KOPT-K1 (cell line): ENCODE measurements at regions not wholly inside any gene's neighbourhood (a gene's known extent, or its start where the extent isn't known, plus 50 kb on each side); places are given as distances from the start of the nearest gene placed in this dataset.
"Not testable (repeated sequence)": the region's sequence is repeated elsewhere in the genome, so short reads cannot be mapped to it uniquely, and the experiment has no call there.

Experiments
- H3K27ac ChIP-seq: fragments of 200-600 bp; sonication (generic); 2 replicates; pipeline ENCODE4 v1.5.1; 2016; ENCODE audit warnings: antibody characterized with exemption, mild to moderate bottlenecking, low read depth, low read length; ENCODE audit not compliant: poor library complexity, severe bottlenecking
- H3K36me3 ChIP-seq: fragments of 200-600 bp; sonication (generic); 2 replicates; pipeline ENCODE4 v1.5.1; 2017; ENCODE audit warnings: antibody characterized with exemption, mild to moderate bottlenecking, low read length, moderate library complexity; ENCODE audit not compliant: insufficient read depth
- H3K9me3 ChIP-seq: fragments of 200-600 bp; sonication (generic); 2 replicates; pipeline ENCODE4 v1.5.1; 2017; ENCODE audit warnings: antibody characterized with exemption, low read length, mild to moderate bottlenecking; ENCODE audit not compliant: insufficient read depth, poor library complexity, severe bottlenecking

DNA sequence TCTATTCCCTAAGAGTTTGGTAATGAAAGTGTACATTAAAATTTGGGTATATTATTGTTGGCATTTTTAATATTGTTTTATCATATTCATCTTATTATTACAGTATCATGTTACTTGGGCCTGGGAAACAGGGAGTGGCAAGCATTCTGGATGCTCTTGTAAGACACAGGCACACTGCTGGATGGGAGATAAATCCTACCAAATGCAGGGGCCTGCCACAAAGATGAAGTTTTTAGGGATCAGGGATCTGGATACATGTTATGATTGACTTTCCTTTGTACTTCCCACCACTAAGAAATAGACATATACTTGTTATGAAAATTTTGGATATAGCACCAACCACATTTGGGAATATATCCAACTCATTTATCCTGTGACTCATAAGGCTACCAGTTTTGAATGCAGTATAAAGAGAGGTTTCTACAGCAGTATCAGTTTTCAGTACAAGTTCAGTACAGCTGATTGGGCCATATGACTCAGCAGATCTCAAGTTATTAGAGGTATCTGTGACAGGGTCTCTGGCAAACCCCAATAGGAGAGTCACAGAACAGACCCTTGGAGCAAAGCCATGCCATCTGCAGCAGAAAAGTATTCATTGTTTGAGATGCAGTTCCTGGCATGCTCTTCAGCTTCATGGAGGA lies 360.1 kb downstream of the DMAC1 start:
- Histone ChIP-seq H3K36me3 (no peaks in the 10 kb centered on the region), H3K27ac (no peak overlapping the region), H3K9me3 (no peaks in the 10 kb centered on the region)

DNA sequence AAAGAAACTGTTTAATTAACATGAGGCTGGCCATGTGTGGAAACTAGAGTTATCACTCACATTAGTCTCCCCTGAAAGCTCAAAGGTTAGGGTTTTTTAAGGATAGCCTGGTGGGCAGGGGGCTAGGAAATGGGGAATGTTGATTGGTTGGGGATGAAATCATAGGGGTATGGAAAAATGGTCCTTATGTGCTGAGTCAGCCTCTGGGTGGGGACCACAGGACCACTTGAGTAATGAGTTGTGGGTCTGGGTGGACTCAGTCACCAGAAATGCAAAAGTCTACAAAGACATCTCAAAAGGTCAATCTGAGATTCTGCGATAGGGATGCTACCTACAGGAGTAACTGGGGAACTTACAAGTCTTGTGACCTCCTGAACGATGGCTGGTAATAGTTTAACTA lies 362.8 kb downstream of the DMAC1 start:
- Histone ChIP-seq H3K27ac (no peak overlapping the region), H3K36me3 (no peaks in the 10 kb centered on the region), H3K9me3 (peaks cover 4% of the 10 kb centered on the region)

DNA sequence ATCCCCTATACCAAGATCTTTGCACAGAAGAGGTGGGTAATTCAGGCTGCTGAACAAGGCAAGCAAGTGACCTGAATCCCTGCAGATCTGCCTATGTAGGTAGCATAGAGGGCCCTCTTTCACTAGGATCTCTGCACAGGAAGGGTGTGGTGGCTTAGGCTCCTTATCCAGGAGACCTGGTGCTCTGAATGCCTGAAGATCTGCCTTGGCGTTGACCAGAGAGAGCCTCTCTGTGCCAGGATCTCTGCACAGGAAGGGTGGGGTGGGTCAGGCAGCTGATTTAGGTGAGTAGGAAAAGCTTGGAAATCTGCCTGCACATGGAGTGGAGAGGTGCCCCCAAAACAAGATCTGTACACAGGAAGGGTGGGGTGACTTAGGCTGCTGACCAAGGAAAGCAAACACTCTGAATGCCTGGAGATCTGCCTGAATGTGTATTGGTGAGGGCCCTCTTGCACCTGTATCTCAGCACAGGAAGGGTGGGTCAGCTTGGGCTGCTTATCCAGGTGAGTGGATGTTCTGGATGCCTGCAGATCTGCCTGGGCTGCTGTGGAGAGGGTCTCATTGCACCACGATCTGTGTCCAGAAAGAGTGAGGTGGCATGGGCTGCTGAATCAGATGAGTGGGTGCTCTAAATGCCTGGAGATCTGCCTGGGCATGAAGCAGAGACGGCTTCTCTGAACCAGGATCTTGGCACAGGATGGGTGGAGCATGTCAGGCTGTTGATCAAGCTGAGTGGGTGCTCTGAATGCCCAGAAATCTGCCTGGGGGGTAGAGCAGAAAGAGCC lies 365.9 kb downstream of the DMAC1 start:
- no peak overlapping the region for H3K27ac ChIP-seq
- H3K36me3 ChIP-seq, result no peaks in the 10 kb centered on the region
- H3K9me3 ChIP-seq, result peaks cover 8% of the 10 kb centered on the region

DNA sequence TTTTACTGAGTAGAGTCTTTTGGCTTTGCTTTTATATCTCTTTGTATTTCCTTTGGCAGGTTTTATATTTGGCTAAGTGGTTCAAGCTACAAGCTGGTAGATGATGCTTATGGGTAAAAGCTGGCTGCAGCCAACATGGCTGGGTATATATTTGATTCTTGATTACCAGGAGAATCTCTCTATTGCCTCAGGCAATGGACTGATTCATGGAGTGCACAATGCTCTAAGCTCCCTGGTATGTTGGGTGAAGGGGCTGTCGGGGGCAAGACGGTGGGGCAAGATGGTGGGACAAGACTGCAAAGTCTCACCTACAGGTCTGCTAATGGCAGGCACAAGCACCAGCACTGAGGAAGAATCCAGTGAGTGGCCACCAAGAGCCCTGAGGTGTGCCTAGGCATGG lies 366.6 kb downstream of the DMAC1 start:
- H3K27ac ChIP-seq, result no peak overlapping the region
- H3K36me3 ChIP-seq, result no peaks in the 10 kb centered on the region
- H3K9me3 ChIP-seq, result peaks cover 8% of the 10 kb centered on the region

DNA sequence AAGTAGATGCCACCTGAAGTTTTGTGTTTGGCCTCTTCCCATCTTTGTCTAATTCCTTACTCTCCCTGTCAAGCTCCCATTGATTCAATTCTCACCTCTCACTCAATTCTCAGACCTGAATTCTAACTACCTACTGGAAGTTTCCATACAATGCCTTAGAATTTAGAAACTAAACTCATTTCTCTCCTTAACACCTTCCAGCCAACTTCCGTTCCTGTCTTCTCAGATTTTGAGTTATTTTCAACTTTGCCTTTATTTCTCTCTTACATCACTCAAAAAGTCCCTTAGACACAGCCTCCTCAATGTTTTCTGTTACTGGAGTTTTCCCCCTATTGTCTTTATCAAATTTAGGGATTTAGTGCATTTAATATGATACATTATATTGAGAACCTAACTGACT lies 382.2 kb downstream of the DMAC1 start:
- H3K27ac ChIP-seq, H3K36me3 ChIP-seq, H3K9me3 ChIP-seq: not testable (repeated sequence)

DNA sequence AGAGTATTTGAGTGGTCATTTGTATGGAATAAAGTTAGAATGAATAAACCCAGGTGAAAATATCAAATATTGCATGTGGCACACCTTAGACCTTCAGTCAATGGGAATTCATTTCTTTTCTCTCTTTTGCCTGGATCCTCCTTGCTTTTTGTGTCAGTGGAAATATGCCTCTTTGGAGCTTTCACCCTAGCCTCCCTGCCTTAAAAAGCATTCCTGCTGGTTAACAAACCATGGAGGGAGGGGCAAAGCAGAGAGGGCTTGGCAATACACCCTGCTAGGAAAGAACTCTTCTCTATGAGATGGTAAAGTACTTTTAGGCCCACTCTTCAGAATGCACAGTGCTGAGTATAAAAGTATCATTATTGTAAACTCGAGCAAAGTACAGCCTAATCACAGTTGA lies 383.7 kb downstream of the DMAC1 start:
- H3K9me3 ChIP-seq, result no peaks in the 10 kb centered on the region
- no peaks in the 10 kb centered on the region for H3K36me3 ChIP-seq
- H3K27ac ChIP-seq, result no peak overlapping the region

DNA sequence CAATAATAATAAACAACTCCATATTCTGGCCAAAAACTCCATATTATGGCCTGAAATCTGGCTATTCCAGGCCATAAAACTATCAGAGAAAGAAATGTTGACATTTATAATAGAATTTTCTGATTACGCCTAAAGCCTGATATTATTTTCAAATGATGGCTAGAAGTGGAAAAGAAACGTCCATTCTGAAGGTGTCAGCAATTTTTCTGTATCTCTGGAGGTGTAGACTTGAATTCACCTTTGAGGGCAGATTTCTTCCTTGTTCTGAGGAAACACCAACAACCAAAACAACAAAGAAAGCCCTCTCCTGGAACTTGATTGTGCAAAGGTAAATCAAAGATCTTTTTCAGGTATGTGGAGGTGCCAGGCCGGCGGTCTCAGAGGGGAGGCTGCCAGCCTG lies 390.7 kb downstream of the DMAC1 start:
- H3K27ac ChIP-seq, result no peak overlapping the region
- no peaks in the 10 kb centered on the region for H3K36me3 ChIP-seq
- no peaks in the 10 kb centered on the region for H3K9me3 ChIP-seq

DNA sequence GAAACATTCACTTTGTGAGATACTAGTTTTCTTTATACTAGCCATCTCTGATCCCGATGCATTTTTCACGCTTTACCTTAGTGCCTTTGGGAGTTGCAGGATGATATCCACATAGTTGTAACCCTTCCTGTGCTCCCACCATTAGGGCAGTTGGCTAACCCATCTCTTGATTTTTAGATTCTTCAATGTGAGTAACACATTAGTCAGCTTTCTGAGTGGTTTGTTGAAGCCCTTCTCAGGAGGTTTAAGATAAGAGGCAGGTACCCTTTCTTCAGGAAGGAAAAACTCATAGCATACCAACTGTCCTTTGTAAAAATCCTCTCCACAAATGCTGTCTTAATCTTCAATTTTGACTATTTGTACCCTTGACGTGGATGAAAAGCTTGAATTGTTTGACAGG lies 392.3 kb downstream of the DMAC1 start:
- Histone ChIP-seq H3K27ac (no peak overlapping the region), H3K36me3 (no peaks in the 10 kb centered on the region), H3K9me3 (no peaks in the 10 kb centered on the region)

DNA sequence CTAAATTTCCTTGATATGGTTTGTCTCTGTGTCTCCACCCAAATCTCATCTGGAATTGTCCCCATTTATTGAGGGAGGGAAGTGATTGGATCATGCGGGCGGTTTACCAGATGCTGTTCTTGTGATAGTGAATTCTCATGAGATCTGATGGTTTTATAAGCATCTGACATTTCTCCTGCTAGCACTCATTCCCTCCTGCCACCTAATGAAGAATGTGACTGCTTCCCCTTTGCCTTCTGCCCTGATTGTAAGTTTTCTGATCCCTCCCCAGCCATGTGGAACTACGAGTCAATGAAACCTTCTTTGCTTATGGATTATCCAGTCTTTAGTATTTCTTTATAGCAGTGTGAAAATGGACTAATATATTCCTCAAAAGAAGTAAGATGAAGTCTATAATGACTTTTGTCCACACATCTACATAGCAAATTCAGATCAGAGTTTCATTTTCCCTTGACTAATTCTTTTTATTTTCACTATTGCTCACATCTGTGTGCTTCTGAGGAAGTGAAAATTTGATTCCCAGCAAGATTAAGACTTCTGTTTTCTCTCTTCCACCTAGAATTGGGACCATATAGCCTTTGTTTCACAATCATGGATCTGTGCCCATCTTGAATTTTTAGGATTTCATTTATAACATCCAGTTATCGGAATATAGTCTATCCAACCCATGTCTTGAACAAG lies 393.5 kb downstream of the DMAC1 start:
- Histone ChIP-seq H3K9me3 (no peaks in the 10 kb centered on the region), H3K27ac (no peak overlapping the region), H3K36me3 (no peaks in the 10 kb centered on the region)

DNA sequence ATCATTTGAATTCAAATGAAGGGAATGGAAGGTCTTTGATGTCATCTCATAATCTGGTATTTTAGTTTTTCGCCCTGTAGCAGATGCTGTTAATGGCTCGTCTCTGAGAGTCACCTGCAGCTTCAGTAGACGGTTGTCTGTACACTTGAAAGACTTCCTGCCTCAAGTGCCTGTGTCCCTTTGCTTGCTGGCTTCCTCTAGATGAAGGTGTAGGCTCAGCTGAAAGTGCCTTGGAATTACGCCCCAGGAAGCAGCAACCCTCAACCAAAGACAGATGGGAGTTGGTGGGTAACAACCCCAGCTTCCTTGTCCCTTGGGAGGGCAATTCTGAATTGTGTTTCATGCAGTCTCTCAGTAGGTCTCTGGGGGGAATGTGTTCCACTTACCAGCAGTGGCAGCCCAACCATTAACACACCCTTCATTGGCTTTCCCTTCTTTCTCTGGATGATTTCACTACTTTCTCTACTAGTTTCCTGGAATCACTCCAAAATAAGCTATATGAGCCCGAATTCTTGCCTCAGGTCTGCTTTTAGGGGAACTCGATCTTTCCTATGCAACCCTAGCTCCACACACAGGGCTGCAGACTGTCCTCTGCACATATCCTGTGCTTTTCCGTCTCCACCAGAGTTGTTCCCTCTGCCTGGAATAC lies 395.6 kb downstream of the DMAC1 start:
- H3K9me3 ChIP-seq, result no peaks in the 10 kb centered on the region
- H3K36me3 ChIP-seq, result no peaks in the 10 kb centered on the region
- H3K27ac ChIP-seq, result no peak overlapping the region

DNA sequence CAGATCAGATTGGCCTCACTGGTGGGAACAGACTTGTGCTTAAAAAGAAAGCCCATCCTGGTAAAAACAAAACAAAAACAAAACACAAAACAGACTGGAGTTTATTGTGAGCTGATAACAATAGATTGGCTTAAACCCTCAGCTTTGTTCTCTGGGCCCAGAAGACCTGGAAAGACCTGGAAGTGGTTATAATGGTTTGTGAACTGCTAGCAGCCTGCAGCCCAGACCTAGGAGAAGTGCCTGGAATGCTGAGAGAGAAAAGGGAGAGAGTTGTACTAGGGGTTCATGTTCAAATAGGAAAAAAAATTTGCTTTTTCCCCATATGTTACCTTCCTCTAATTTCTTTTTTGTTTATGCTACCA lies 396.6 kb downstream of the DMAC1 start:
- Histone ChIP-seq H3K27ac (no peak overlapping the region), H3K9me3 (no peaks in the 10 kb centered on the region), H3K36me3 (no peaks in the 10 kb centered on the region)

DNA sequence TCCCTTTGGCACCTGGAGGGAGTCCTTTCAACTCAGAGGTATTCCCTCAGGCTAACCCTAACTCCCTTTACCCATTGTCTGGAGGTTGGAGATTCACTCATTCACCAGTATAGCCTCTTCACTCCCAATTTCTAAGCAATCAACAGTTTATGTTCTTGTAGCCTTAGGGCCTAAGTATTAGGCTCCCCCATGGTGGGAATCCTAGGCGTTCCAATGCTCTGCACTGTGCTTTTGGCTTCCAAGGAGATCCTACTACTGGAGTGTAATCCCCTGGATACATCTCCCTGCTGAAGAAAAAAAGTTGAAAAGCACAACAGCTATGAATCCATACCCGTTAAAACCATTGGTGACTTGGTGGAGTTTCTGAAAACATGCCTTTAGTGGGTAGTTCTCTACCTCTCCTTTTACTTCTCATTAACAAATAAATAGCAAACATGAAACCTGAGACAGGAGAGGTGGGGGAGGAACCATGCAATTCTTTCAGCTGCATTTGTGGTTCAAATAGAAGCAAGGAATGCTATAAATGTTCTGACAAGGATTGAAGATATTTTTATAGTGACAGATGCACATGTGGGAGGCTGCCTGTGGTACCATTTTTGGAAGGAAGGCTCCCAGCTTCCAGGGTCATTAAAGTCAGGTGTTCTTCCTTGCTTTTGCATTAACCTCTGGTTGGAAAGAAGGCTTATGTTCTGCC lies 397.1 kb downstream of the DMAC1 start:
- H3K27ac ChIP-seq, result no peak overlapping the region
- no peaks in the 10 kb centered on the region for H3K9me3 ChIP-seq
- H3K36me3 ChIP-seq, result no peaks in the 10 kb centered on the region

DNA sequence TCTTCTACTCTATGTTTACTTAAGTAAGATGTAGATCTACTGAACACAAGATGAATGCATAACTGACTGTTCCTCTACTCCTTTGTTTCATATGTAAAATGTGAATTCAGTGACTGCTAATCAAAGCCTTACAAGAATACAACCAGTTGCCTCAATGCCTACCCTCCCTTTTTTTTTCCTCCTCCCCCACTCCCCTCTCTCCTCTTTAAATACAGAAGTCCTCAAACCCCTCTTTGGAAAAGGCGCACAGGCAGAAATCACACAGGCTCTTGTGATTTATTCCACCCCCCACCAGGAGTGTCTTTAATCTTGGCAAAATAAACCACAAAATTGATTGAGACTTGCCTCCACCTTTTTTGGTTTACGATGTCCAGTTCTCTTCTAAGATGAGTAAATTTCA lies 398.5 kb downstream of the DMAC1 start:
- H3K36me3 ChIP-seq, result no peaks in the 10 kb centered on the region
- H3K9me3 ChIP-seq, result no peaks in the 10 kb centered on the region
- no peak overlapping the region for H3K27ac ChIP-seq

DNA sequence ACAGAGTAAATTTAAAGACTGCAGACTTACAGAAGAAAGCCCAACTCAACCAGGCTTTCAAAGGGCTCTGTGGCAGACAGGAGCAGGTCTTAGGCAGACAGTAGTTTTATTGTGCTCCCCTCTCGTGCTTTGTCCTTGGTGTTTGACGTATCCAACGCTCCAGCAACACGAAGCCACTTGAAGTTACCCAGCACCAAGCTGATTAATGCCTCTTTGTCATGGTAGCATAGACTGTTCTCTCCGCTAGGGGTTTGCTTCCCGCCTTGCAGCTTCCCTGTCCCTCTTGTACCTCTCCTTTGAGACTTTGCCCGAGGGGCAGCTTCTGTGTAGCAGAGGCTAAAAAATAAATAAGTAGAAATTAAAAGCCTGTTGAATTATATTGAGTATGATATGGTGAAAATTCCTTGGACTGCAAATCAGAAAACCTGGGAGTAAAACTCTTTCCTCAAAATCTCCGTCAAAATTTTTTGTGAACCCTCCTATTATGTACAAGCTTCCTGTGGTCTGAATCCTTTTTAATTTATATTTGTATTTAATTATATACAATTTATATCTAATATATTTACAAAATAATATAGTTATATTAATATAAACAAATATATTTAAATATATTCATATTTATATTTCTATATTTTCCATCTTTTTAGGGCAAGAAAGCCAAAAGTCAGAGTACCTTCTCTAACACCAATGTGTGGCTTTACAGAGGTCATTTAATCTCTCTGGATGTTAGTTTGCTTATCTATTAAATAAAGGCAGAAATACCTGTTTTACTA lies 405.4 kb downstream of the DMAC1 start:
- Histone ChIP-seq H3K9me3 (no peaks in the 10 kb centered on the region), H3K36me3 (no peaks in the 10 kb centered on the region), H3K27ac (no peak overlapping the region)
